Liver (tissue), 8 donors: ENCODE measurements at regions not wholly inside any gene's neighbourhood (a gene's known extent, or its start where the extent isn't known, plus 50 kb on each side); places are given as distances from the start of the nearest gene placed in this dataset.

ENCODE experiments used
- DNase-seq: peaks from one replicate; pipeline ENCODE4 v3.0.0-alpha.2; 2017; ENCODE audit warnings: low spot score
- H3K27ac ChIP-seq, 2 donors: one replicate each; pipeline ENCODE4 v1.7.0; 2013; ENCODE audit warnings: inconsistent platforms in 2 of 2, low read length in 2 of 2, control low read depth in 1 of 2, low read depth in 1 of 2, mild to moderate bottlenecking in 1 of 2
- H3K27me3 ChIP-seq, 4 donors: one replicate each; pipeline versions ENCODE4 v1.6.1 to v1.7.0; 2013; ENCODE audit warnings: low read length in 3 of 4, inconsistent platforms in 1 of 4, mild to moderate bottlenecking in 1 of 4, moderate library complexity in 1 of 4; ENCODE audit not compliant: control insufficient read depth in 4 of 4, insufficient read depth in 4 of 4
- H3K36me3 ChIP-seq, 4 donors: one replicate each; pipeline versions ENCODE4 v1.6.1 to v1.7.0; 2013; ENCODE audit warnings: low read length in 3 of 4, mild to moderate bottlenecking in 3 of 4, low read depth in 1 of 4, moderate library complexity in 1 of 4; ENCODE audit not compliant: control insufficient read depth in 4 of 4, insufficient read depth in 3 of 4
- H3K4me1 ChIP-seq, 4 donors: one replicate each; pipeline versions ENCODE4 v1.6.1 to v1.7.0; 2013; ENCODE audit warnings: low read length in 3 of 4, mild to moderate bottlenecking in 3 of 4, moderate library complexity in 1 of 4; ENCODE audit not compliant: control insufficient read depth in 4 of 4, insufficient read depth in 4 of 4
- H3K4me3 ChIP-seq, 3 donors: one replicate each; pipeline versions ENCODE4 v1.6.1 to v1.7.0; 2013; ENCODE audit warnings: low read length in 3 of 3, control low read depth in 1 of 3, low read depth in 1 of 3, mild to moderate bottlenecking in 1 of 3
- H3K9ac ChIP-seq, 2 donors: one replicate each; pipeline ENCODE4 v1.7.0; 2013; ENCODE audit warnings: low read length in 2 of 2, mild to moderate bottlenecking in 2 of 2, moderate library complexity in 2 of 2, control low read depth in 1 of 2, low read depth in 1 of 2
- H3K9me3 ChIP-seq, 4 donors: one replicate each; pipeline versions ENCODE4 v1.6.1 to v1.7.0; 2013; ENCODE audit warnings: low read length in 3 of 4; ENCODE audit not compliant: control insufficient read depth in 4 of 4
- ATF3 ChIP-seq: IDR thresholded peaks from 2 replicates; pipeline ENCODE4 v1.6.1; 2016; ENCODE audit warnings: antibody characterized with exemption
- EGR1 ChIP-seq, 2 donors: IDR thresholded peaks; 2 replicates each; pipeline ENCODE4 v1.6.1; 2016 to 2018; ENCODE audit warnings: antibody characterized with exemption in 2 of 2, low read depth in 2 of 2
- FOXA1 ChIP-seq: IDR thresholded peaks from 2 replicates; pipeline ENCODE4 v1.6.1; 2016; ENCODE audit warnings: antibody characterized with exemption
- FOXA2 ChIP-seq: IDR thresholded peaks from 2 replicates; pipeline ENCODE4 v1.6.1; 2016; ENCODE audit warnings: antibody characterized with exemption
- GABPA ChIP-seq, 2 donors: IDR thresholded peaks in 1 of 2; conservative IDR thresholded peaks in 1 of 2; 2 replicates each; pipeline ENCODE4 v1.6.1; 2016; ENCODE audit warnings: antibody characterized with exemption in 2 of 2, mild to moderate bottlenecking in 1 of 2, moderate library complexity in 1 of 2
- HNF4A ChIP-seq, 2 donors: conservative IDR thresholded peaks; 2 replicates each; pipeline ENCODE4 v1.6.1; 2016; ENCODE audit warnings: antibody characterized with exemption in 2 of 2, mild to moderate bottlenecking in 2 of 2
- HNF4G ChIP-seq: IDR thresholded peaks from 2 replicates; pipeline ENCODE4 v1.6.1; 2016; ENCODE audit warnings: antibody characterized with exemption
- JUND ChIP-seq, 2 donors: IDR thresholded peaks; 2 replicates each; pipeline ENCODE4 v1.6.1; 2016; ENCODE audit warnings: antibody characterized with exemption in 2 of 2
- MAX ChIP-seq: IDR thresholded peaks from 2 replicates; pipeline ENCODE4 v1.6.1; 2016; ENCODE audit warnings: antibody characterized with exemption
- NR2F2 ChIP-seq: IDR thresholded peaks from 2 replicates; pipeline ENCODE4 v1.6.1; 2016; ENCODE audit warnings: antibody characterized with exemption
- RAD21 ChIP-seq, 2 donors: IDR thresholded peaks; 2 replicates each; pipeline ENCODE4 v1.6.1; 2016; ENCODE audit warnings: antibody characterized with exemption in 2 of 2, mild to moderate bottlenecking in 2 of 2
- REST ChIP-seq: IDR thresholded peaks from 2 replicates; pipeline ENCODE4 v1.6.1; 2016; ENCODE audit warnings: antibody characterized with exemption, mild to moderate bottlenecking
- RXRA ChIP-seq, 2 donors: IDR thresholded peaks; 2 replicates each; pipeline ENCODE4 v1.6.1; 2017 to 2018; ENCODE audit warnings: antibody characterized with exemption in 2 of 2, mild to moderate bottlenecking in 1 of 2
- SP1 ChIP-seq: IDR thresholded peaks from 2 replicates; pipeline ENCODE4 v1.6.1; 2018; ENCODE audit warnings: antibody characterized with exemption, mild to moderate bottlenecking
- TAF1 ChIP-seq: conservative IDR thresholded peaks from 2 replicates; pipeline ENCODE4 v1.6.1; 2016; ENCODE audit warnings: antibody characterized with exemption, mild to moderate bottlenecking
- YY1 ChIP-seq: IDR thresholded peaks from 2 replicates; pipeline ENCODE4 v1.6.1; 2016; ENCODE audit warnings: antibody characterized with exemption, mild to moderate bottlenecking
- ZBTB33 ChIP-seq: IDR thresholded peaks from 2 replicates; pipeline ENCODE4 v1.6.1; 2016; ENCODE audit warnings: antibody characterized with exemption
- WGBS: extraction: QIAGEN DNeasy Blood & Tissue Kit; methylation state at CpG from one replicate; pipeline ENCODE4 v1.1.7; 2013; 5-methylcytosine and 5-hydroxymethylcytosine counted together
- TF ChIP-seq, protein P1 (sequence below): fragments of 150-350 bp; IDR thresholded peaks from 2 replicates; pipeline ENCODE4 v1.5.1; 2017; ENCODE audit warnings: improper control_type of control experiment, low read depth, low read length; ENCODE audit not compliant: missing input control
- donor health status: healthy.
- donor health status: healthy.
- donor health status: healthy.
- donor health status: healthy.
- donor health status: healthy.

- Histone ChIP-seq H3K9me3 (no peaks in the 10 kb centered on the region), H3K27ac (no peak overlapping the region), H3K4me3 (no peak overlapping the region), H3K4me1 (no peaks in the 10 kb centered on the region), H3K27me3 (peaks cover 0 to 3% (median 0%) of the 10 kb centered on the region in 4 donors), H3K9ac (no peak overlapping the region), H3K36me3 (no peaks in the 10 kb centered on the region)
- no peak for DNase-seq
- WGBS: 51% methylated on average over 3 of the region's 3 CpGs
- no peak for TF ChIP-seq HNF4A (conservative IDR thresholded peaks at IDR 0.05)
- no peak for TF ChIP-seq HNF4G
- TF ChIP-seq NR2F2: no peak
- no peak for TF ChIP-seq ATF3
- TF ChIP-seq TAF1: no peak
- no peak for TF ChIP-seq FOXA1
- no peak for TF ChIP-seq RAD21 (IDR thresholded peaks at IDR 0.05)
These were observed 1687.5 kb downstream of the EFNB2 start for GRCh38 chr13:104847922-104848321.

DNA sequence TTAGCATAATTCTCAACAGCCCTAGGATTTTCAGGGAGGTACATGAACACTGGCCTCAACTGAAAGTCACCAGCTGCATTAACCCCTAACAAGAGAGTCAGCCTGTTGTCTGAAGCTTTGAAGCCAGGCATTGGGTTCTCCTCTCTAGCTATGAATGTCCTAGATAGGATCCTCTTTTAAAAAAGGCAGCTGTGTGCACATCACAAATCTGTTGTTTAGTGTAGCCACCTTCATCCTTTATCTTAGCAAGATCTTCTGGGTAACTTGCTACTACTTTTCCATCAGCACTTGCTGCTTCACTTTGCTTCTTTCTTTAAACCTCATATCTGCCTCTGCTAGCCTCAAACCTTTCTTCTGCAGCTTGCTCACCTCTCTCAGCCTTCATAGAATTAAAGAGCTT, 1692.1 kb downstream of the EFNB2 start:
- Histone ChIP-seq H3K4me1 (no peaks in the 10 kb centered on the region), H3K36me3 (no peaks in the 10 kb centered on the region), H3K27me3 (peaks cover 0 to 7% (median 1%) of the 10 kb centered on the region in 4 donors), H3K9ac (no peak overlapping the region), H3K4me3 (no peak overlapping the region), H3K27ac (no peak overlapping the region), H3K9me3 (peaks cover 0 to 4% (median 0%) of the 10 kb centered on the region in 4 donors)
- DNase-seq: no peak
- TF ChIP-seq MAX (no peak), SP1 (no peak), FOXA2 (no peak), GABPA (IDR thresholded peaks at IDR 0.05 in 1 of 2, conservative IDR thresholded peaks at IDR 0.05 in 1 of 2) (no peak), ZBTB33 (no peak), NR2F2 (no peak), YY1 (no peak), RAD21 (IDR thresholded peaks at IDR 0.05) (no peak), REST (no peak), ATF3 (no peak), TAF1 (no peak), EGR1 (IDR thresholded peaks at IDR 0.05; ENCODE audit: low read depth in 2 of 2) (no peak), JUND (IDR thresholded peaks at IDR 0.05) (no peak), RXRA (IDR thresholded peaks at IDR 0.05) (no peak), FOXA1 (no peak), HNF4G (no peak)
- TF ChIP-seq, protein P1, sequence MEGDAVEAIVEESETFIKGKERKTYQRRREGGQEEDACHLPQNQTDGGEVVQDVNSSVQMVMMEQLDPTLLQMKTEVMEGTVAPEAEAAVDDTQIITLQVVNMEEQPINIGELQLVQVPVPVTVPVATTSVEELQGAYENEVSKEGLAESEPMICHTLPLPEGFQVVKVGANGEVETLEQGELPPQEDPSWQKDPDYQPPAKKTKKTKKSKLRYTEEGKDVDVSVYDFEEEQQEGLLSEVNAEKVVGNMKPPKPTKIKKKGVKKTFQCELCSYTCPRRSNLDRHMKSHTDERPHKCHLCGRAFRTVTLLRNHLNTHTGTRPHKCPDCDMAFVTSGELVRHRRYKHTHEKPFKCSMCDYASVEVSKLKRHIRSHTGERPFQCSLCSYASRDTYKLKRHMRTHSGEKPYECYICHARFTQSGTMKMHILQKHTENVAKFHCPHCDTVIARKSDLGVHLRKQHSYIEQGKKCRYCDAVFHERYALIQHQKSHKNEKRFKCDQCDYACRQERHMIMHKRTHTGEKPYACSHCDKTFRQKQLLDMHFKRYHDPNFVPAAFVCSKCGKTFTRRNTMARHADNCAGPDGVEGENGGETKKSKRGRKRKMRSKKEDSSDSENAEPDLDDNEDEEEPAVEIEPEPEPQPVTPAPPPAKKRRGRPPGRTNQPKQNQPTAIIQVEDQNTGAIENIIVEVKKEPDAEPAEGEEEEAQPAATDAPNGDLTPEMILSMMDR: no peak
